HG02885 (cell line): ENCODE measurements at regions not wholly inside any gene's neighbourhood (a gene's known extent, or its start where the extent isn't known, plus 50 kb on each side); places are given as distances from the start of the nearest gene placed in this dataset.

Source experiments
- ATAC-seq: cut with Tn5 transposase; IDR thresholded peaks from one replicate; pipeline ENCODE4 v1.9.1; 2021; ENCODE audit warnings: mild to moderate bottlenecking; ENCODE audit not compliant: unreplicated experiment, poor library complexity

DNA sequence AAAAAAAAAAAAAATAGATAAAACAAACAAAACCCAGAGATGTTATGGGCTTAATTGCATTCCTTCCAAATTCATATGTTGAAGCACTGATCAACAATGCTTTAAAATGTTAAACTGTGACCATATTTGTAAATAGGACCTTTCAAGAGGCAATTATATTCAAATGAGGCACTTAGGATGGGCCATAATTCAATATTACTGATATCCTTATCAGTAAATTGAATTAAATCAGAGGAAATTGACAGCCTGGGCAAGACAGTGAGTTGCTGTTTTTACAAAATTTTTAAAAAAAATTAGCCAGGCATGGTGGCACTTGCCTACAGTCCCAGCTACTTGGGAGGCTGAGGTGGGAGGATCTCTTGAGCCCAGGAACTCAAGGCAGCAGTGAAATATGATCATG lies 364.1 kb downstream of the GJA1 start:
- ATAC-seq = no peak

DNA sequence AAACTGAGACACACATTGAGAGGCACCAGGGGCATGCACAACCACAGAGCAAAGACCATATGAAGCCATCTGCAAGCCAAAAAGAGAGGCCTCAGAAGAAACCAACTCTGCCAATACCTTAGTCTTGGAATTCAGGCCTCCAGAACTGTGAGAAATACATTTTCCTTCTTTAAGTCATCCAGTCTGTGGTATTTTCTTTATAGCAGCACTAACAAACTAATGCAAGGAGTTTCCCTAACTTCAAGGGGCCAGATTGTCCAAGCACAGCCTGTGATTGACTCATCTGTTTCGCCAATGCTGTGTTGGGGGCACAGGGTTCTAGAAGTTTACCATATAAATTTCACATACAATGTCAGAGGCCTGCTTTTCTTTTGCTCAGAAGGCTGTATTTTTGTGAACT lies 364.6 kb downstream of the GJA1 start:
- ATAC-seq = no peak

GRCh38 chr6:121806116-121806515 lies 370.7 kb downstream of the GJA1 start:
- no peak for ATAC-seq

GRCh38 chr6:121809211-121809610 lies 373.8 kb downstream of the GJA1 start:
- ATAC-seq = no peak

- ATAC-seq = no peak
Measured at GRCh38 chr6:121810158-121811032, 374.9 kb downstream of the GJA1 start.

GRCh38 chr6:121811106-121811505 lies 375.7 kb downstream of the GJA1 start:
- no peak for ATAC-seq

DNA sequence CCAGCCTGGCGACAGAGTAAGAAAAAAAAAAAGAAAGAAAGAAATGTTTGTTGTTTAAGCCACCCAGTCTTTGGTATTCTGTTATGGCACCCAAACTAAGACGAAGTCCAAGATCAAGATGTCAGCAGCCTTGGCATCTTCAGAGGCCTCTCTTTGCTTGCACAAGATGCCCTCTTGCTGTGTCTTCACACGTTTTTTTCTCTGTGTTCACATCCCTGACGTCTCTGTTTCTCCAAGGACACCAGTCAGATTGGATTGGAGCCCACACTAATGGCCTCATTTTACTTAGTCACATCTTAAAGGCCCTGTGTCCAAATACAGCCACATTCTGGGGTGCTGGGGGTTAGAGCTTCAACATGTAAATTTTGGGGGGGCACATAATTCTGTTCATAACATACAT lies 380.9 kb downstream of the GJA1 start:
- ATAC-seq = no peak

GRCh38 chr6:121816906-121817540 lies 381.6 kb downstream of the GJA1 start:
- ATAC-seq = no peak

DNA sequence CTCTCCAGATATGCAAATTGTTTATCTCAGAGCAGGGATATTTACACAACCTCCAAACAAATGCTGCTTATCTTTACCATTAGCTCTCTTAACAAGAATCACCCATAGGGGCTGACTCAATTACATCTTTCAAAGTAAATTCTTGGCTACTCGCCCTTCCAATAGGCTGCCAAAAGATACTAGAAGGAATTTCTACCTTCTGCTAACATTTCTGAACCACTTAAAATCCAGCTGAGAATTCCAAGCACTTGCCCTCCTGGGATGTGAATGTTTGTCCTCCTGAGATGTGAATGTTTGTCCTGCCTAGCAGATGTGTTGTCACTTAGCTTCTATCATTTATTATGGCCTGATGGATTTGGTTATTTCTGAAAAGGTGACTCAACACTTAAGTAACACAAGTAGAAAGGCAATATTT lies 388.0 kb downstream of the GJA1 start:
- no peak for ATAC-seq

GRCh38 chr6:121826156-121826810 lies 390.8 kb downstream of the GJA1 start:
- no peak for ATAC-seq

GRCh38 chr6:121828146-121828886 lies 392.9 kb downstream of the GJA1 start:
- ATAC-seq = no peak

DNA sequence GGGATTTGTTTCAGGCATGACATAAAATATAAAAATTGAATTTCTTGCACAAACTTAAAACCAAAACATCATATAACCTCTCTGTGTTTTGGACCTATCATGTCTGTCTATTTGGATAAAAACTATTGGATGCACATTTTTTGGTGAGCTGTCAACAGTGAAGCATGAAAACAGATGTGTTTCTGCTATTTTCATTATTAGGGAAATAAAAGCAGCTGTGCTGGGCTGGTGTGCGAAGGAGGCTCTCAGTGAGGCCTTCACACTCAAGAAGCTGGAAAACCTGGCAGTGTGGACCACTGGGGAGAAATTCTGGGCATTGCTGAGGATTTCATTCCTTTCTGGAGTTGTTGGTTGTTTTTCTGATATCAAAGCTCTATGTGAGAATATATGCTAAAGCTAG lies 395.3 kb downstream of the GJA1 start:
- ATAC-seq = no peak

GRCh38 chr6:121835662-121836061 lies 400.2 kb downstream of the GJA1 start:
- ATAC-seq = no peak

GRCh38 chr6:121837545-121838229 lies 402.2 kb downstream of the GJA1 start:
- ATAC-seq = no peak

DNA sequence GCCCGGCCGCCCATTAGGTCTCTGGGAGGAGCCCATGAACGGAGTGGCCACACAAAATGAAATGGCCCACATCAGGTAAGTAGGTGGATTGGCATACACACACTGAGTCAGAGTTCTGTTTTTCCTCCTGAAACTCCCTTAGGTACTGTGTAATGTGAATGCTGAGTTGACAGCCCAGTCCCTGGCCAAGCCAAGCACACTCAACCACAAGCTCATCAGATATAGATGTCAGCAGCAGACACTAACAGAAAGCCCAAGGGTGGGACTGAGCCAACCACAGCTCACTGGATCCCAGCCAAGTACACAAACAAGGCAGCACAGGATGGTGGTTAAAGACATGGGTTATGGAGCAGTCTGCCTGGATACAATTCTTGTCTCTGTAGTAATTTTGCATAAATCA lies 403.4 kb downstream of the GJA1 start:
- peak; percentile 37 for ATAC-seq

DNA sequence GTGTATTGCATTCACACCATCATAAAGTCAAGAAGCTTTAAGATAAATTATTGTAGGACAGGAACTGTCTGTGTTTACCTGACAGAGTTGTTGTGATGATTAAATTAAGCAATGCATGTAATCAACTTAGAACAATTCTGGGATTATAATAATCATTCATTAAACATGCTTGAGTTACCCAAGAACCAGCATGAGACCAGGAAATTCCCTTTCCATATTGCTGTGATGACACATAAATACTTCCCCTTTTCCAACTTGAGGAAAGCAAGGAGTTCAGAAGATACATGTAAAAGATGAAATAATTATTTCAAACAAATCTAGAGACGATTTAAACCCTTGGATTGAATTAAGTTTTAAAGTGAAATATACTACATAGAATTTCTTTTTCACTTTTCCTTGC lies 404.4 kb downstream of the GJA1 start:
- ATAC-seq = no peak

GRCh38 chr6:121844898-121845297 lies 409.5 kb downstream of the GJA1 start:
- ATAC-seq = no peak

- no peak for ATAC-seq
Measured at GRCh38 chr6:121847806-121848522, 412.5 kb downstream of the GJA1 start.

DNA sequence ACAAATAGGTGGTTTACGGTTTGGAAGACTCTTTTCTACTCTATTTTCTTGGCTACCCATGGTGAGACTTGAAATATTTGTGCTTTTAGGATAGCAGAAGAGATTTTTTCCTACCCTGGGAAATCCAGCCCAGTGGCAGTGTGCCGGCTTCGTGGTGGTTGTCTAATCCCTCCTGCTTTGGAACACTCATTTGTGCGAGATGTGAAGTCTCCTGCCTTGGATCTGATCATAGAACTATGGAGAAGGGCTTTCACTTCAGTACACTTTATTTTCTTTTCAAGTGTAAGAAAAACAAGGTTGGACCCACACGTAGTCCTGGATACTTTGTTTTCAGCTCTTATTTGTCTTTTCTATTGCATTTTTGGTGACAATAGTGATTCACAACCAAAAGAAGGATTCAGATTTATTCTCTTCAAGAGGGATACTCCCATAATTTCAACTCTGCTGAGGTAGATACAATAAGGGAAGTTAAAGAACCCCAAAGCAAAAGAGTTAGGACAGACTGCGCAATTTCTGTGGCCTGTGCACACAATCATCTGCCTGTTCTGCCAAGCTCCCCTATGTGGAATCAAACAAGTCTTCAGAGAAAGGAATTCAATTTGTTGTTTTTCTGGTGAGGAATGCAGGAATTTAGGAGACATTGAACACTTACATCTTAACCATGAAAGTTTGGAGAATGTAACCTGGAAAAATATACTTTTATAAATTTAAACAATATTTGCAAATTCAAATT lies 413.2 kb downstream of the GJA1 start:
- no peak for ATAC-seq
